Endothelial cell of umbilical vein (primary cell): ENCODE measurements at regions not wholly inside any gene's neighbourhood (a gene's known extent, or its start where the extent isn't known, plus 50 kb on each side); places are given as distances from the start of the nearest gene placed in this dataset.

Source experiments
- CTCF ChIP-seq, 2 donors: IDR thresholded peaks; 1 replicate in 1 of 2; 2 replicates in 1 of 2; pipeline ENCODE4 v1.5.1; 2011; ENCODE audit warnings: low read length in 2 of 2, mild to moderate bottlenecking in 2 of 2, moderate library complexity in 2 of 2, control low read depth in 1 of 2, inconsistent platforms in 1 of 2, low read depth in 1 of 2; ENCODE audit not compliant: insufficient read depth in 1 of 2; ENCODE audit errors: extremely low read depth in 1 of 2
- POLR2A ChIP-seq: IDR thresholded peaks from 2 replicates; pipeline ENCODE4 v1.6.1; 2012; ENCODE audit warnings: low read depth, mild to moderate bottlenecking, control low read depth, low read length
- TF ChIP-seq, protein P1 (sequence below): IDR thresholded peaks from 2 replicates; pipeline ENCODE4 v1.6.1; 2011; ENCODE audit not compliant: insufficient read depth, insufficient read length

DNA sequence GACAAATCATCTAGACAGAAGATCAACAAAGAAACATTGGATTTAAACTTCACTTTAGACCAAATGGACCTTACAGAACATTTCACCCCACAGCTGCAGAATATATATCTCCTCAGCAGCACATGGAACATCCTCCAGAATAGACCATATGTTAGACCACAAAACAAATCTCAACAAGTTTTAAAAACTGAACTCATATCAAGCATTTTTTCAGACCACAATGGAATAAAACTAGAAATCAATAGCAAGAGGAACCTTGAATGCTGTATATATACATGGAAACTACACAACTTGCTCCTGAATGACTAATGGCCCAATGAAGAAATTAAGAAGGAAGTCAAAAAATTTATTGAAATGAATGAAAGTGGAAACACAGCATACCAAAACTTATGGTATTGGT is 157.7 kb downstream of the MTERF1 start:
- TF ChIP-seq POLR2A (no peak), CTCF (IDR thresholded peaks at IDR 0.05; ENCODE audit: extremely low read depth in 1 of 2, insufficient read depth in 1 of 2, low read depth in 1 of 2, low read length in 2 of 2) (no peak)
- TF ChIP-seq, protein P1, sequence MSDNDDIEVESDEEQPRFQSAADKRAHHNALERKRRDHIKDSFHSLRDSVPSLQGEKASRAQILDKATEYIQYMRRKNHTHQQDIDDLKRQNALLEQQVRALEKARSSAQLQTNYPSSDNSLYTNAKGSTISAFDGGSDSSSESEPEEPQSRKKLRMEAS: no peak
